Panc1 (cell line): ENCODE measurements at regions not wholly inside any gene's neighbourhood (a gene's known extent, or its start where the extent isn't known, plus 50 kb on each side); places are given as distances from the start of the nearest gene placed in this dataset.

Experiments used
- ATAC-seq: fragments of 200-7000 bp; cut with Tn5 transposase; 2 replicates; pipeline ENCODE4 v1.9.1; 2020; ENCODE audit warnings: mild to moderate bottlenecking, moderate library complexity
- BruUV-seq: library from RNA; stranded (reverse); fragments of 400-500 nt; replicated peaks from 2 replicates; lab custom pipeline; 2021; lab: Mats Ljungman, UMichigan
- CTCF ChIA-PET: fragments of 300-600 bp; sonication (Branson Sonifier 250); formaldehyde crosslinking; loops from one replicate; lab custom pipeline; 2022; ENCODE audit warnings: antibody characterized with exemption; lab: Charles Lee
- POLR2A ChIA-PET: fragments of 300-600 bp; sonication (Branson Sonifier 250); formaldehyde crosslinking; loops from one replicate; lab custom pipeline; 2022; ENCODE audit warnings: antibody characterized with exemption; lab: Charles Lee
- DNase-seq: peaks from one replicate; pipeline ENCODE4 v3.0.0-alpha.2; 2010; ENCODE audit warnings: low read depth, low spot score
- H3K27ac ChIP-seq: 2 replicates; pipeline ENCODE4 v1.5.1; 2011; ENCODE audit warnings: mild to moderate bottlenecking, low read length, inconsistent platforms
- H3K27me3 ChIP-seq: fragments of 200-500 bp; sonication (Bioruptor generic); 2 replicates; pipeline ENCODE4 v1.6.0; 2014; ENCODE audit warnings: low read length, inconsistent platforms; ENCODE audit not compliant: control insufficient read depth, insufficient read depth
- H3K36me3 ChIP-seq: fragments of 200-500 bp; sonication (Bioruptor generic); 2 replicates; pipeline ENCODE4 v1.5.1; 2014; ENCODE audit warnings: inconsistent platforms, mild to moderate bottlenecking, low read length, moderate library complexity; ENCODE audit not compliant: control insufficient read depth, insufficient read depth
- H3K4me1 ChIP-seq: 2 replicates; pipeline ENCODE4 v1.5.1; 2011; ENCODE audit warnings: inconsistent platforms, mild to moderate bottlenecking, low read length, moderate library complexity; ENCODE audit not compliant: control insufficient read depth, insufficient read depth
- H3K4me3 ChIP-seq, 2 experiments: 2 replicates each; pipeline ENCODE4 v1.5.1; 2011 to 2012; ENCODE audit warnings: low read depth in 2 of 2, low read length in 2 of 2, mild to moderate bottlenecking in 2 of 2, inconsistent platforms in 1 of 2, moderate library complexity in 1 of 2
- H3K9me3 ChIP-seq: fragments of 200-500 bp; sonication (Bioruptor generic); 2 replicates; pipeline ENCODE4 v1.5.1; 2014; ENCODE audit warnings: low read depth, mild to moderate bottlenecking, inconsistent platforms, low read length, moderate library complexity; ENCODE audit not compliant: control insufficient read depth, insufficient read depth
- CTCF ChIP-seq: fragments of 450-650 bp; IDR thresholded peaks from 2 replicates; pipeline ENCODE4 v1.5.1; 2017; ENCODE audit warnings: mild to moderate bottlenecking
- POLR2AphosphoS5 ChIP-seq: IDR thresholded peaks from 2 replicates; pipeline ENCODE4 v1.6.1; 2012; ENCODE audit warnings: mild to moderate bottlenecking, low read depth, low read length, moderate library complexity
- REST ChIP-seq, 2 experiments: IDR thresholded peaks; 2 replicates each; pipeline ENCODE4 v1.6.1; 2011 to 2012; ENCODE audit warnings: low read depth in 2 of 2, control low read depth in 1 of 2, low read length in 1 of 2, mild to moderate bottlenecking in 1 of 2, moderate library complexity in 1 of 2; ENCODE audit not compliant: insufficient read depth in 1 of 2
- SIN3A ChIP-seq: IDR thresholded peaks from 2 replicates; pipeline ENCODE4 v1.6.1; 2012; ENCODE audit warnings: low read depth, mild to moderate bottlenecking, low read length, moderate library complexity, borderline replicate concordance; ENCODE audit not compliant: insufficient read depth
- TCF7L2 ChIP-seq: IDR thresholded peaks from 2 replicates; pipeline ENCODE4 v1.6.1; 2011; ENCODE audit warnings: mild to moderate bottlenecking, low read depth, low read length, inconsistent platforms
- in situ Hi-C: cut with HindIII; loops from 2 replicates; pipeline ENCODE4 v1.10.0; 2016; ENCODE audit warnings: low sequenced_read_pairs, low pct_unique_long_range_greater_than_20kb
- intact Hi-C: fragments of 100-400 bp; cut with micrococcal nuclease; formaldehyde crosslinking; loops from one replicate; pipeline ENCODE4 v1.10.0; 2022; ENCODE audit not compliant: unreplicated experiment

- Histone ChIP-seq H3K27ac (no peak overlapping the region), H3K4me1 (no peaks in the 10 kb centered on the region), H3K9me3 (no peaks in the 10 kb centered on the region), H3K4me3 (no peak overlapping the region), H3K36me3 (no peaks in the 10 kb centered on the region), H3K27me3 (no peaks in the 10 kb centered on the region)
- CTCF ChIA-PET = no interaction called here
- DNase-seq (no peak), ATAC-seq (no peak)
- TF ChIP-seq TCF7L2 = no peak
- TF ChIP-seq POLR2AphosphoS5 = no peak
- no peak for TF ChIP-seq REST (IDR thresholded peaks at IDR 0.05; ENCODE audit: insufficient read depth in 1 of 2, low read depth in 2 of 2, low read length in 1 of 2)
- no peak for TF ChIP-seq SIN3A
- no peak for TF ChIP-seq CTCF
- POLR2A ChIA-PET = no interaction called here
- intact Hi-C loops = no loop called here
- in situ Hi-C loops = no loop called here
- BruUV-seq = no TSS peak
These were observed 271.8 kb upstream of the ARX start for GRCh38 chrX:25287521-25287920.

- TF ChIP-seq SIN3A (no peak), CTCF (no peak), REST (IDR thresholded peaks at IDR 0.05; ENCODE audit: insufficient read depth in 1 of 2, low read depth in 2 of 2, low read length in 1 of 2) (no peak), TCF7L2 (no peak), POLR2AphosphoS5 (no peak)
- in situ Hi-C loops (no loop called here), intact Hi-C loops (no loop called here)
- Histone ChIP-seq H3K4me1 (no peaks in the 10 kb centered on the region), H3K27me3 (no peaks in the 10 kb centered on the region), H3K9me3 (no peaks in the 10 kb centered on the region), H3K4me3 (no peak overlapping the region), H3K36me3 (no peaks in the 10 kb centered on the region), H3K27ac (no peak overlapping the region)
- no peak for DNase-seq
- no peak for ATAC-seq
- CTCF ChIA-PET = no interaction called here
- POLR2A ChIA-PET = no interaction called here
- no TSS peak for BruUV-seq
These were observed 269.8 kb upstream of the ARX start for GRCh38 chrX:25285598-25285997.
